ENCODE measurements at regions not wholly inside any gene's neighbourhood (a gene's known extent, or its start where the extent isn't known, plus 50 kb on each side); places are given as distances from the start of the nearest gene placed in this dataset.
"Not testable (repeated sequence)": the region's sequence is repeated elsewhere in the genome, so short reads cannot be mapped to it uniquely, and the experiment has no call there.

- no peak for DNase-seq (ENCODE audit: low read depth)
Measured at GRCh38 chr6:12478921-12479320, 188.8 kb downstream of the EDN1 start.

GRCh38 chr6:12479451-12479850, 189.3 kb downstream of the EDN1 start:
- no peak for DNase-seq (ENCODE audit: low read depth)

- no peak for DNase-seq (ENCODE audit: low read depth)
Measured at GRCh38 chr6:12479881-12480280, 189.7 kb downstream of the EDN1 start.

- no peak for DNase-seq (ENCODE audit: low read depth)
Measured at GRCh38 chr6:12480379-12480778, 190.2 kb downstream of the EDN1 start.

- DNase-seq (ENCODE audit: low read depth): no peak
Measured at GRCh38 chr6:12481292-12481691, 191.1 kb downstream of the EDN1 start.

GRCh38 chr6:12481850-12482249, 191.7 kb downstream of the EDN1 start:
- DNase-seq (ENCODE audit: low read depth): no peak

GRCh38 chr6:12482386-12483375, 192.5 kb downstream of the EDN1 start:
- DNase-seq (ENCODE audit: low read depth): no peak

- peak; percentile 92 for DNase-seq (ENCODE audit: low read depth)
Measured at GRCh38 chr6:12483712-12484111, 193.6 kb downstream of the EDN1 start.

GRCh38 chr6:12484519-12484918, 194.4 kb downstream of the EDN1 start:
- DNase-seq (ENCODE audit: low read depth): no peak

- no peak for DNase-seq (ENCODE audit: low read depth)
Measured at GRCh38 chr6:12485226-12485764, 195.1 kb downstream of the EDN1 start.

GRCh38 chr6:12485837-12486236, 195.7 kb downstream of the EDN1 start:
- DNase-seq (ENCODE audit: low read depth): no peak

- DNase-seq (ENCODE audit: low read depth): no peak
Measured at GRCh38 chr6:12490351-12490903, 200.3 kb downstream of the EDN1 start.

- peak; percentile 87 for DNase-seq (ENCODE audit: low read depth)
Measured at GRCh38 chr6:12490904-12491571, 200.9 kb downstream of the EDN1 start.

- DNase-seq (ENCODE audit: low read depth): not testable (repeated sequence)
Measured at GRCh38 chr6:12492929-12493328, 202.8 kb downstream of the EDN1 start.

- DNase-seq (ENCODE audit: low read depth): no peak
Measured at GRCh38 chr6:12493446-12493845, 203.3 kb downstream of the EDN1 start.

- no peak for DNase-seq (ENCODE audit: low read depth)
Measured at GRCh38 chr6:12494161-12494560, 204.0 kb downstream of the EDN1 start.

- no peak for DNase-seq (ENCODE audit: low read depth)
Measured at GRCh38 chr6:12501990-12502389, 211.8 kb downstream of the EDN1 start.

GRCh38 chr6:12504325-12504966, 212.1 kb upstream of the PHACTR1 start:
- no peak for DNase-seq (ENCODE audit: low read depth)

GRCh38 chr6:12505486-12505885, 211.1 kb upstream of the PHACTR1 start:
- DNase-seq (ENCODE audit: low read depth): no peak

GRCh38 chr6:12506159-12506558, 210.4 kb upstream of the PHACTR1 start:
- no peak for DNase-seq (ENCODE audit: low read depth)

GRCh38 chr6:12507636-12508035, 208.9 kb upstream of the PHACTR1 start:
- no peak for DNase-seq (ENCODE audit: low read depth)

GRCh38 chr6:12508553-12508952, 208.0 kb upstream of the PHACTR1 start:
- no peak for DNase-seq (ENCODE audit: low read depth)
